Muscle layer of duodenum (tissue), 2 donors: ENCODE measurements at regions not wholly inside any gene's neighbourhood (a gene's known extent, or its start where the extent isn't known, plus 50 kb on each side); places are given as distances from the start of the nearest gene placed in this dataset.
A peak's percentile ranks its signal among the peaks of the same experiment; 100 is the strongest.

Experiments used
- H3K27ac ChIP-seq: one replicate; pipeline ENCODE4 v1.7.0; 2013; ENCODE audit warnings: mild to moderate bottlenecking, low read length
- H3K27me3 ChIP-seq: one replicate; pipeline ENCODE4 v1.7.0; 2013; ENCODE audit warnings: low read depth, mild to moderate bottlenecking, control low read depth, low read length
- H3K36me3 ChIP-seq, 2 donors: one replicate each; pipeline ENCODE4 v1.7.0; 2013; ENCODE audit warnings: low read length in 2 of 2, control low read depth in 1 of 2, mild to moderate bottlenecking in 1 of 2; ENCODE audit not compliant: insufficient read depth in 2 of 2, control insufficient read depth in 1 of 2
- H3K4me1 ChIP-seq, 2 donors: one replicate each; pipeline ENCODE4 v1.7.0; 2013; ENCODE audit warnings: low read length in 2 of 2, mild to moderate bottlenecking in 2 of 2, control low read depth in 1 of 2, moderate library complexity in 1 of 2; ENCODE audit not compliant: insufficient read depth in 2 of 2, control insufficient read depth in 1 of 2
- H3K4me3 ChIP-seq, 2 donors: one replicate each; pipeline ENCODE4 v1.7.0; 2013; ENCODE audit warnings: low read length in 2 of 2, low read depth in 1 of 2, mild to moderate bottlenecking in 1 of 2
- H3K9me3 ChIP-seq, 2 donors: one replicate each; pipeline ENCODE4 v1.7.0; 2013; ENCODE audit warnings: low read length in 2 of 2, control low read depth in 1 of 2, mild to moderate bottlenecking in 1 of 2; ENCODE audit not compliant: control insufficient read depth in 1 of 2
- donor health status: healthy.

DNA sequence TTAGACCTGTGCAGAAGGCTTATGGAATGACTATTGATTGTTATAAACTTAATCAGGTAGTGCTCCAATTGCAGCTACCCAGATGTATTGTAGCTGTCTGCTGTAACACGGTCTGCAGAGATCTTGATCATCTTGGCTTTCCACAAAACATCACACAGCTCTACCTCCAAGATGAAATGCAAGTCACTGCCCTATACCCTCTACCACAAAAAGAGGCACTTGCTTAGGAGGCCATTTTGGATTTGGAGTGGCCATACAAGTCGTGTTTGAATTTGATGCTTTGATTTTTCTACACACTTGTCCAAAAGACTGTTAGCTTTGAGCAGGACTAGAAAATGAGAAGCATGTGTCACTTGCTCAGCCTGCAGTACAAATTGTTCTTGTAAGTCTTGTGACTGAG, 377.2 kb downstream of the TNS3 start:
- no peaks in the 10 kb centered on the region for H3K36me3 ChIP-seq
- no peaks in the 10 kb centered on the region for H3K27me3 ChIP-seq
- H3K9me3 ChIP-seq, result no peaks in the 10 kb centered on the region
- no peaks in the 10 kb centered on the region for H3K4me1 ChIP-seq
- H3K4me3 ChIP-seq, result no peak overlapping the region
- no peak overlapping the region for H3K27ac ChIP-seq

DNA sequence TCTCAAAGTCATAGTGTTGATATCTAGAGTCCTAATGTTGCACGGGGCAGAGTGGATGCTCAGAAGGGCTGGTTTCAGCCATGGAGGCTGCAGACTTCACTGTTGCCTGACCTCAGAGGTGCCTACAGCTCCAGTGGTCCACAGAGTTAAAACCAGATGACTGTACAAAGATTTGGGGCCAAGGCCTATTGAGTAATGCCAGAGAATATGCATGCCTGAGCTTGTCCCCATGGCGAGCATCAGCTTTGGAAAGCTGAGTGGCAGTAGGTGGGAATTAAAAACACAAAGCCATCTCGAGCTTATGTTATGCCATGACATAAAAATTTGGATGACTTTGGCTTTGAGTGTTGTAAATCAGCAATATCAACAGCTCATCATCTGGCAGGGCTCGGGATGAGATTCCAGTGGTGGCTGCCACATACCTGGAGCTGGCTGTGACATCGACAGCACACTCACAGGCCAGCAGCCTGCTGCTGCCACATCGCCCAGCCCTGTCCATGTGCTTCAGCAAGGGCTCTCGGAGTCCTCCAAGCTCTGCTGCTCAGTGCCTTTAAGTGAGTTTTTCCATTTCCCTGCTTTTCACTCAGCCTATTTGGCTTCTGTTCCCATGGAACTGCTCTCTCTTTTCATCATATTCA, 379.6 kb downstream of the TNS3 start:
- Histone ChIP-seq H3K27ac (no peak overlapping the region), H3K4me1 (no peaks in the 10 kb centered on the region), H3K4me3 (no peak overlapping the region), H3K36me3 (no peaks in the 10 kb centered on the region), H3K9me3 (no peaks in the 10 kb centered on the region), H3K27me3 (no peaks in the 10 kb centered on the region)

DNA sequence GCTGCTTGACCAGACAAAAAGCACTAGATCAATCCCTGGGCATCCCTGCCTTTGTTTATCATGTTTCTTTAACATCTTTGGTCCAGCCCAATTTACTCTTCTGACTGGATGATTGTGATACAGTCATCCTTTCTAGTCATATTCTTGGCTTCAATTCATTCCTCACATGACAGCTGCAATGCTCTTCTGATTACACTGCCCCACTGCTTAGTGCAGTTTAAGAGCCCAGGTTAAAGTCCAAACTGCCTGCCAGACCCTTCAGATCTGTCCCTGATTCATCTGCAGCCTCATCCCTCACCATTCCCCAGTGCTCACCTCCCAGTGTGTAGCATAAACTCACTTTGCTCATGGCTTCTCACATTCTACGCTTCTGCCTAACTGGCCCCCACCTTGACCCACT, 383.8 kb downstream of the TNS3 start:
- no peak overlapping the region for H3K4me3 ChIP-seq
- H3K36me3 ChIP-seq, result no peaks in the 10 kb centered on the region
- no peak overlapping the region for H3K27ac ChIP-seq
- no peaks in the 10 kb centered on the region for H3K4me1 ChIP-seq
- H3K27me3 ChIP-seq, result no peaks in the 10 kb centered on the region
- no peaks in the 10 kb centered on the region for H3K9me3 ChIP-seq

DNA sequence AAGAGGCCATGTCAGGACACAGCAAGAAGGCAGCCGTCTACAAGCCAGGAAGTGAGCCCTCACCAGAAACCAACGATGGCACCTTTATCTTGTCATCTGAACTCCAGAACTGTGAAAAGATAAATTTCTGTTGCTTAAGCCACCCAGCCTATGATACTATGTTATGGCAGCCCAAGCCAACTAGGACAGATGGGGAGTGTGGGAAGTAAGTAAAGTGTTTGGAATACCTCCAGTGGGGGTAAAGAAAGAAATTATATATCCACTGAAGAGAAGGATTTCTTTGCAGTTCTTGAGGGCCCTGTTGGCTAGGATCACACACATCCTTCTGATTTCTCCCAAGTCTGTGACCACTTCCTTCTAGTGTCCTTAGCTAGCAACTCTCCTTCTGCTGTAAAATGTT, 384.4 kb downstream of the TNS3 start:
- H3K27me3 ChIP-seq, result no peaks in the 10 kb centered on the region
- no peak overlapping the region for H3K27ac ChIP-seq
- H3K9me3 ChIP-seq, result no peaks in the 10 kb centered on the region
- no peaks in the 10 kb centered on the region for H3K4me1 ChIP-seq
- H3K4me3 ChIP-seq, result no peak overlapping the region
- no peaks in the 10 kb centered on the region for H3K36me3 ChIP-seq

DNA sequence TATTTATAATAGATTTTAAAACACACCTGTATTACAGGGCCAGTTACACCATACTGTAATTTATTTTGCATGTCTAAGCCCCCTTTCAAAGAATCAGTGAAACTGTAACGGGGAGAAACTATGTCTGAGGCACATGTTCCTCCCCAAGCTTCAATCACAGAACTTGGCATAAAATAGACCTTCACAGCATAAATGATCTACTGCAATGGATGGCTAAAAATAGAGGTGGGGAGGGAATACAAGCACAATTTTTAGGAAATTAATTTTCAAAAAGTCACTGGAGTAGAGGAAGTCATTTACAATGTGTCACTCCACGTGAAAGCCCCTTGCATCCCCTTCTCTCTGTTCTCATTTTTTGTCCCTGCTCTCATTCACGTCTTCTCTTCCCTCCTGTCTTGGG, 385.2 kb downstream of the TNS3 start:
- Histone ChIP-seq H3K27ac (no peak overlapping the region), H3K4me3 (no peak overlapping the region), H3K4me1 (no peaks in the 10 kb centered on the region), H3K27me3 (no peaks in the 10 kb centered on the region), H3K36me3 (no peaks in the 10 kb centered on the region), H3K9me3 (no peaks in the 10 kb centered on the region)

DNA sequence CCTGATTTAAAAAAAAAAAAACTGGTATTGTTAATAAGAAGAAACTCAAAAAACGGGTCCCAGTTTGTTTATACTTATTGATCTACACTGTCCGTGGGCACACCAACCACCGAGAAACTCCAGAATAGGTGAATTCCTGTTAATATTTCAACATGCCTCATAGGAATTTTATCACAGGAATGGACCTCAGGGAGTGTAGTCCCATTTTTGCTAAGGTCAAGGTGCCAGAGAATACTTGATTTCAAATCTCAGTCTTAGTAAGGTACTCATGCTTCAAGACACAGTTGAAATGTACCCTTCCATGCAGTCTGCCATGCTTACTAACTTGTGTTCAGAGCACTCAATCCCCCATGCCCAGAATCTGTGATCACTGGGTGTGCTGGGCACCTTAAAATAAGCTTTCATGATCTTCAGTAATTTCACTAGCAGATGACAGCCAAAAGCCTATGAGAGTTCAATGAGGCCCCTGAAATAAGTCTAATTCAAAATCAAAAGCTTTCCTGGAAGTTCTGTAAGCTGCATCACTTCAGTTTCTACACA, 385.7 kb downstream of the TNS3 start:
- Histone ChIP-seq H3K9me3 (no peaks in the 10 kb centered on the region), H3K36me3 (no peaks in the 10 kb centered on the region), H3K4me3 (no peak overlapping the region), H3K27ac (no peak overlapping the region), H3K27me3 (no peaks in the 10 kb centered on the region), H3K4me1 (no peaks in the 10 kb centered on the region)

DNA sequence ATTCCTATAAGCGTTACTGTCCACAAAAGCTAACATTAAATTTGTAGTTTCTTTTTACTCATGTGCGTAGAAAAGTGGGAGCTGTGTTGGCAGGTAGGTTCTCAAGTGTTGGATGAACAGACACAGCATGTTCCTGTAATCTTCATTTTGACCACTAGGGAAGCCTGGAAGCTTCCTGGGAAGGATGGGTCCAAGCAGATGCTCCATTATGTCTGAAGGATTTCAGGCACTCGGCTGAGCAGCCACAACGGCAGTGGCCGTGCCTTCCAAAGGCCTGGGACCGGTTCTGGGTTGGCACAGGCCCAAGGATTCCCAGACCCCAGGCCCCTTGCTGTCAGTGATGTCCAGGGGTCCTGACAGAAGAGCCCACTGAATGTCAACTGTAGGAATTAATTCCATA, 386.3 kb downstream of the TNS3 start:
- H3K4me3 ChIP-seq, result no peak overlapping the region
- no peaks in the 10 kb centered on the region for H3K4me1 ChIP-seq
- H3K36me3 ChIP-seq, result no peaks in the 10 kb centered on the region
- no peaks in the 10 kb centered on the region for H3K9me3 ChIP-seq
- H3K27ac ChIP-seq, result no peak overlapping the region
- no peaks in the 10 kb centered on the region for H3K27me3 ChIP-seq

DNA sequence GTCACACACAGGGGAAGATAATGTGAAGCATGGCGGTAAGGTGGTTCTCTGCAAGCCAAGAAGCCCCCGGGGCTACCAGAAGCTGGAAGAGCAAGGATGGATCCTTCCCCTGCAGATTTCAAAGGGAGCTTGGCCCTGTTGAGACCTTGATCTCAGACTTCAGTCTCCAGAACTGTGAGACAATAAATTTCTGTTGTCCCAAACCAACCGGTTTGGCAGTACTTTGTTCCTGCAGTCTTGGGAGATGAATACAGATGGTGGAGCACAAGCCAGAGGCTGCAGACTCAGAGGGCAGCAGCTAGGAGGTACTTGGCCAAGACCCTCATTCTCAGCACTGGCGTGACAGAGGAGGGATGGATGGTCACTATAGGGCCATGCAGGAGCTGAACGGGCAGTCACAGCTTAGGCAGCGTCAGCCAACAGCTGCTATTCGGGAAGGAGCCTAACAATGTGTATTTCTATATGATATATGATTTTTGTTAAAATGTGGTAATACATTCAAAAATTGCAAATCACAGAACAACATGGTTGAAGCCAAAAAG, 387.3 kb downstream of the TNS3 start:
- no peaks in the 10 kb centered on the region for H3K36me3 ChIP-seq
- H3K4me3 ChIP-seq, result no peak overlapping the region
- no peaks in the 10 kb centered on the region for H3K4me1 ChIP-seq
- H3K27me3 ChIP-seq, result no peaks in the 10 kb centered on the region
- H3K9me3 ChIP-seq, result no peaks in the 10 kb centered on the region
- H3K27ac ChIP-seq, result no peak overlapping the region

DNA sequence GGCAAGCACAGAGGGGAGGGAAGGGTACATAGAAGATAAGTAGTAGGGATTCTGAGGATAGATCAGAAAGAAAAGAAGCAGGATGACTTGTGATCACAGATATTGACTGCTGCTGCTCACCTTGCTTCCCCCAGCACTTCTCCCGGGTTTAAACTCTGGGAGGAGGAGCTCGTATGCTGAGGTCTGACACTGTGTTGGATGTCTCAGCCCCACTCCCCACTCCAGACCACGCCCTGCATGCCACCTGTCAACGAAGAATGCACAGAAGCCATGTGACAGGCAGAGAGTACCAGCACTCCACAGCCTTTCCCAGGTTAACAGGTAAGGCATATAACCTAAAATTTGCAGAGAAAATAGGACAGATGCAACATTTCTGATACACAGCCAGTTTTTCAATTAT, 388.9 kb downstream of the TNS3 start:
- Histone ChIP-seq H3K9me3 (no peaks in the 10 kb centered on the region), H3K27me3 (no peaks in the 10 kb centered on the region), H3K4me1 (no peaks in the 10 kb centered on the region), H3K27ac (no peak overlapping the region), H3K4me3 (no peak overlapping the region), H3K36me3 (no peaks in the 10 kb centered on the region)

DNA sequence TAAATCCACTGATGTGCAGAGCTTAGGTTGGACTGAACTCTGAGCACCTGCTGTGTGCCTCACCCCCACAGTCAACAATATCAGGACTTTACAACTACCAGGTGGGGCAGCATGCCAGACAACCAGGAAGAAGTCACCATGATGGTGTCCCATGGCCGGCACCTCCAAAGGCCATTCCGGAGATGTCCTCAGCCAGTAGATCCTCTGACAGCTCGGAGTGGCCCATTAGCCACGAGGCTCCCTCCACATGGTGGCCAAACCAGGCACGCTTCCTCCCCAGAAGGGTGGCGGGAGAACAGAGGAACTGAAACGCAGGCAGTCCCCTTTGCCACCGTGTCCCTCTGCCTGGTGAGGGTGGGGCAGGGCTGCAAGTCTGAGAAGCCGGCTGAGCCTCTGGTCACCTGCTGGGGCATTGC, 390.0 kb downstream of the TNS3 start:
- Histone ChIP-seq H3K9me3 (no peaks in the 10 kb centered on the region), H3K4me1 (no peaks in the 10 kb centered on the region), H3K36me3 (no peaks in the 10 kb centered on the region), H3K27ac (peak overlapping the region; percentile 35), H3K27me3 (no peaks in the 10 kb centered on the region), H3K4me3 (no peak overlapping the region)

DNA sequence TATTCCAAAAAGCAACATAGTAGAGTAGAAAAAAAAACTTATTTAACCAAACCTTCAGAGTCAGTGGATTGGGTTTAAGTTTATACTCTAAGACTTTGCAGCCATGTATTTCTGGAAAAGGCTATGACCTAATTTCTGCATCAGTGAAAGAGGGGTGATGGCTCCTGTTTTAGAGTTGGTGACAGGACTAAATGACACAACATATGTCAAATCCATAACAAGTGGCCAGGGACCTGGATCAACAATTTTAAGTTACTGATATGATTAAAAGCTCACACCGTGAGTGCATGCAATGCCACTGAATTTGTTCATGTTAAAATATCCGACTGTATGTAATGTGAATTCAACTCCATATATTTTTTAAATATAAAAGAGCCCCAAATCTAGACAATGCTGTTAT, 390.6 kb downstream of the TNS3 start:
- Histone ChIP-seq H3K36me3 (no peaks in the 10 kb centered on the region), H3K4me3 (no peak overlapping the region), H3K27ac (no peak overlapping the region), H3K9me3 (no peaks in the 10 kb centered on the region), H3K4me1 (no peaks in the 10 kb centered on the region), H3K27me3 (no peaks in the 10 kb centered on the region)

DNA sequence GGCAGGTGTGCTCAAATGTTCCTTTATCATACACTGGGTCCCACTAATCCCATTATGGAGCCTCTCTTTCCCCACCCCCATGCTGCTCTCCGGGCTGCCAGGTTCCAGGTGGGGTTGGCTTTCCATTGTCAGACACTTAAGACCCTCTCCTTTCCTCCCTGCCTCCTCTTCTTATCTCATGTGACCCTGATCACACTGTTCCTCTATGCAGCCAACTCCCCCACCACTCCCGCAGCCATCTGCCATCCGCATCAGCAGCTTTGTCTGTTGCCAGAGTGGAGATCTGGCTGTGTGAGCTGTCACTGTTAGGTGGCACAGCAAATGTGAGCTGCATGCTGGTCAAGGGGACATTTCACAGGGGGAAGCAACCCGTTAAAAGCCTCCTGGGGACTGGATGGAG, 391.4 kb downstream of the TNS3 start:
- H3K9me3 ChIP-seq, result no peaks in the 10 kb centered on the region
- H3K4me3 ChIP-seq, result no peak overlapping the region
- no peaks in the 10 kb centered on the region for H3K4me1 ChIP-seq
- H3K27ac ChIP-seq, result no peak overlapping the region
- H3K27me3 ChIP-seq, result no peaks in the 10 kb centered on the region
- H3K36me3 ChIP-seq, result no peaks in the 10 kb centered on the region
